ENCODE measurements at regions not wholly inside any gene's neighbourhood (a gene's known extent, or its start where the extent isn't known, plus 50 kb on each side); places are given as distances from the start of the nearest gene placed in this dataset.

- no peaks in the 10 kb centered on the region for H3K79me2 ChIP-seq (ENCODE audit: insufficient read depth, low read length)
These were observed 230.8 kb downstream of the FOXA2 start for GRCh38 chr20:22353586-22353985.

GRCh38 chr20:22352019-22352418, 232.4 kb downstream of the FOXA2 start:
- H3K36me3 ChIP-seq (ENCODE audit: low read length), result no peaks in the 10 kb centered on the region
- no peak overlapping the region for H2AFZ ChIP-seq (ENCODE audit: low read depth, low read length, severe bottlenecking)
- H3K27ac ChIP-seq (ENCODE audit: low read depth, low read length), result no peak overlapping the region
- no peaks in the 10 kb centered on the region for H3K9me2 ChIP-seq (replicated peaks; ENCODE audit: insufficient read depth, low read length)
- H3F3A ChIP-seq (ENCODE audit: insufficient read depth), result no peaks in the 10 kb centered on the region
- TF ChIP-seq CTCF (IDR thresholded peaks at IDR 0.05; ENCODE audit: insufficient read depth, low read length, poor library complexity, severe bottlenecking) (no peak), EZH2phosphoT487 (conservative IDR thresholded peaks at IDR 0.05; ENCODE audit: low read length) (no peak)
- no peaks in the 10 kb centered on the region for H3K9me3 ChIP-seq (ENCODE audit: insufficient read depth, low read length)
- H3K79me2 ChIP-seq (ENCODE audit: insufficient read depth, low read length), result no peaks in the 10 kb centered on the region
- no peak overlapping the region for H3K4me2 ChIP-seq (ENCODE audit: low read depth, low read length, poor library complexity, severe bottlenecking)
- H3K9ac ChIP-seq (ENCODE audit: low read length), result no peak overlapping the region
- H3K27me3 ChIP-seq (ENCODE audit: low read length), result no peaks in the 10 kb centered on the region
- H3K4me3 ChIP-seq (ENCODE audit: insufficient read depth, low read length, poor library complexity, severe bottlenecking), result no peak overlapping the region
- H4K20me1 ChIP-seq (ENCODE audit: low read depth, low read length), result no peaks in the 10 kb centered on the region

More at GRCh38 chr20:22353586-22353985, 230.8 kb downstream of the FOXA2 start:
- Histone ChIP-seq H3K4me3 (ENCODE audit: insufficient read depth, low read length, poor library complexity, severe bottlenecking) (no peak overlapping the region), H3K27ac (ENCODE audit: low read depth, low read length) (no peak overlapping the region), H4K20me1 (ENCODE audit: low read depth, low read length) (no peaks in the 10 kb centered on the region), H2AFZ (ENCODE audit: low read depth, low read length, severe bottlenecking) (no peak overlapping the region), H3K27me3 (ENCODE audit: low read length) (no peaks in the 10 kb centered on the region), H3F3A (ENCODE audit: insufficient read depth) (no peaks in the 10 kb centered on the region), H3K9me3 (ENCODE audit: insufficient read depth, low read length) (no peaks in the 10 kb centered on the region), H3K9me2 (replicated peaks; ENCODE audit: insufficient read depth, low read length) (no peaks in the 10 kb centered on the region), H3K36me3 (ENCODE audit: low read length) (no peaks in the 10 kb centered on the region), H3K4me2 (ENCODE audit: low read depth, low read length, poor library complexity, severe bottlenecking) (no peak overlapping the region), H3K9ac (ENCODE audit: low read length) (no peak overlapping the region)
- no peak for TF ChIP-seq CTCF (IDR thresholded peaks at IDR 0.05; ENCODE audit: insufficient read depth, low read length, poor library complexity, severe bottlenecking)
- no peak for TF ChIP-seq EZH2phosphoT487 (conservative IDR thresholded peaks at IDR 0.05; ENCODE audit: low read length)

- Histone ChIP-seq H3K9ac (ENCODE audit: low read length) (no peak overlapping the region), H3K27me3 (ENCODE audit: low read length) (no peaks in the 10 kb centered on the region), H2AFZ (ENCODE audit: low read depth, low read length, severe bottlenecking) (no peak overlapping the region), H3K4me2 (ENCODE audit: low read depth, low read length, poor library complexity, severe bottlenecking) (no peak overlapping the region), H3K9me3 (ENCODE audit: insufficient read depth, low read length) (no peaks in the 10 kb centered on the region), H3K36me3 (ENCODE audit: low read length) (no peaks in the 10 kb centered on the region), H3F3A (ENCODE audit: insufficient read depth) (no peaks in the 10 kb centered on the region), H4K20me1 (ENCODE audit: low read depth, low read length) (no peaks in the 10 kb centered on the region), H3K79me2 (ENCODE audit: insufficient read depth, low read length) (no peaks in the 10 kb centered on the region), H3K9me2 (replicated peaks; ENCODE audit: insufficient read depth, low read length) (no peaks in the 10 kb centered on the region), H3K4me3 (ENCODE audit: insufficient read depth, low read length, poor library complexity, severe bottlenecking) (no peak overlapping the region), H3K27ac (ENCODE audit: low read depth, low read length) (no peak overlapping the region)
- no peak for TF ChIP-seq EZH2phosphoT487 (conservative IDR thresholded peaks at IDR 0.05; ENCODE audit: low read length)
These were observed 233.7 kb downstream of the FOXA2 start for GRCh38 chr20:22350624-22351023.

- H3K79me2 ChIP-seq (ENCODE audit: insufficient read depth, low read length), result no peaks in the 10 kb centered on the region
- no peaks in the 10 kb centered on the region for H3K9me2 ChIP-seq (replicated peaks; ENCODE audit: insufficient read depth, low read length)
- no peak overlapping the region for H3K27ac ChIP-seq (ENCODE audit: low read depth, low read length)
- H4K20me1 ChIP-seq (ENCODE audit: low read depth, low read length), result no peaks in the 10 kb centered on the region
- no peak overlapping the region for H3K4me3 ChIP-seq (ENCODE audit: insufficient read depth, low read length, poor library complexity, severe bottlenecking)
- no peaks in the 10 kb centered on the region for H3K36me3 ChIP-seq (ENCODE audit: low read length)
- no peaks in the 10 kb centered on the region for H3F3A ChIP-seq (ENCODE audit: insufficient read depth)
- no peaks in the 10 kb centered on the region for H3K9me3 ChIP-seq (ENCODE audit: insufficient read depth, low read length)
- H3K4me2 ChIP-seq (ENCODE audit: low read depth, low read length, poor library complexity, severe bottlenecking), result no peak overlapping the region
- no peaks in the 10 kb centered on the region for H3K27me3 ChIP-seq (ENCODE audit: low read length)
- H2AFZ ChIP-seq (ENCODE audit: low read depth, low read length, severe bottlenecking), result no peak overlapping the region
- no peak for TF ChIP-seq CTCF (IDR thresholded peaks at IDR 0.05; ENCODE audit: insufficient read depth, low read length, poor library complexity, severe bottlenecking)
- no peak for TF ChIP-seq EZH2phosphoT487 (conservative IDR thresholded peaks at IDR 0.05; ENCODE audit: low read length)
- no peak overlapping the region for H3K9ac ChIP-seq (ENCODE audit: low read length)
These were observed 236.4 kb downstream of the FOXA2 start for GRCh38 chr20:22348010-22348409.
